Activated CD4-positive, alpha-beta T cell treated with anti-CD3 and anti-CD28 coated beads, Interleukin-2, amount 50 U/mL, for 48 hours (primary cell): ENCODE measurements at regions not wholly inside any gene's neighbourhood (a gene's known extent, or its start where the extent isn't known, plus 50 kb on each side); places are given as distances from the start of the nearest gene placed in this dataset.
"Not testable (repeated sequence)": the region's sequence is repeated elsewhere in the genome, so short reads cannot be mapped to it uniquely, and the experiment has no call there.

Source experiments
- DNase-seq, 2 experiments: peaks; one replicate each; pipeline ENCODE4 v3.0.0-alpha.2; 2020

GRCh38 chr2:82344670-82345069 lies 2040.1 kb upstream of the LRRTM1 start:
- DNase-seq: no peak

- DNase-seq: no peak
Observed at GRCh38 chr2:82342356-82342755, 2037.8 kb upstream of the LRRTM1 start.

GRCh38 chr2:82340578-82341053 lies 2036.1 kb upstream of the LRRTM1 start:
- DNase-seq: no peak

GRCh38 chr2:82339805-82340204 lies 2035.3 kb upstream of the LRRTM1 start:
- no peak for DNase-seq

GRCh38 chr2:82333697-82334096 lies 2029.1 kb upstream of the LRRTM1 start:
- no peak for DNase-seq

GRCh38 chr2:82330155-82330554 lies 2025.6 kb upstream of the LRRTM1 start:
- DNase-seq: no peak

GRCh38 chr2:82326180-82326767 lies 2021.7 kb upstream of the LRRTM1 start:
- DNase-seq: not testable (repeated sequence)

GRCh38 chr2:82320296-82320695 lies 2015.7 kb upstream of the LRRTM1 start:
- DNase-seq: no peak

GRCh38 chr2:82317012-82317411 lies 2012.5 kb upstream of the LRRTM1 start:
- DNase-seq: no peak

GRCh38 chr2:82316586-82316985 lies 2012.0 kb upstream of the LRRTM1 start:
- DNase-seq: no peak

- DNase-seq: no peak
Observed at GRCh38 chr2:82314836-82315472, 2010.4 kb upstream of the LRRTM1 start.

- DNase-seq: no peak
Observed at GRCh38 chr2:82307511-82307910, 2003.0 kb upstream of the LRRTM1 start.

- DNase-seq: no peak
Observed at GRCh38 chr2:82301506-82301905, 1997.0 kb upstream of the LRRTM1 start.

GRCh38 chr2:82289446-82289845 lies 1984.9 kb upstream of the LRRTM1 start:
- DNase-seq: no peak

GRCh38 chr2:82283075-82283474 lies 1978.5 kb upstream of the LRRTM1 start:
- no peak for DNase-seq

GRCh38 chr2:82282111-82282882 lies 1977.7 kb upstream of the LRRTM1 start:
- DNase-seq: no peak

GRCh38 chr2:82279367-82279766 lies 1974.8 kb upstream of the LRRTM1 start:
- no peak for DNase-seq

- DNase-seq: no peak
Observed at GRCh38 chr2:82278416-82278815, 1973.9 kb upstream of the LRRTM1 start.

GRCh38 chr2:82275599-82275998 lies 1971.0 kb upstream of the LRRTM1 start:
- no peak for DNase-seq

- no peak for DNase-seq
Observed at GRCh38 chr2:82268446-82268845, 1963.9 kb upstream of the LRRTM1 start.

- DNase-seq: no peak
Observed at GRCh38 chr2:82260521-82260920, 1956.0 kb upstream of the LRRTM1 start.

- no peak for DNase-seq
Observed at GRCh38 chr2:82259551-82259950, 1955.0 kb upstream of the LRRTM1 start.

- no peak for DNase-seq
Observed at GRCh38 chr2:82257796-82258555, 1953.4 kb upstream of the LRRTM1 start.
